ENCODE measurements at regions not wholly inside any gene's neighbourhood (a gene's known extent, or its start where the extent isn't known, plus 50 kb on each side); places are given as distances from the start of the nearest gene placed in this dataset.

- Mint-ChIP-seq H3K36me3 (ENCODE audit: insufficient read depth, unreplicated experiment) (no peaks in the 10 kb centered on the region), H3K27ac (ENCODE audit: unreplicated experiment) (no peak overlapping the region), H3K4me3 (ENCODE audit: unreplicated experiment) (no peak overlapping the region), H3K9me3 (ENCODE audit: unreplicated experiment) (no peaks in the 10 kb centered on the region), H3K4me1 (ENCODE audit: low read depth, unreplicated experiment) (peaks cover 45% of the 10 kb centered on the region), H3K27me3 (ENCODE audit: insufficient read depth, unreplicated experiment) (no peaks in the 10 kb centered on the region)
- peaks cover 31% of the 10 kb centered on the region for H3K4me1 ChIP-seq
- BruUV-seq (replicated peaks) = no TSS peak
- H3K4me3 ChIP-seq (ENCODE audit: low read depth, low read length) = no peak overlapping the region
- H3K36me3 ChIP-seq (ENCODE audit: control insufficient read depth, insufficient read depth, low read length) = no peaks in the 10 kb centered on the region
- H3K27me3 ChIP-seq (replicated peaks; ENCODE audit: control insufficient read depth, insufficient read depth, low read length) = no peaks in the 10 kb centered on the region
- intact Hi-C loops (cut with micrococcal nuclease; ENCODE audit: unreplicated experiment) = loop anchor here (1.0 kb wide), 1 partner anchor 10 kb away; no protein-coding TSS in a partner anchor
- POLR2A ChIA-PET = interaction anchor here (0.7 to 1.1 kb wide), 2 partner anchors 94 to 233 kb away, joined by 8 to 12 read pairs; no protein-coding TSS in a partner anchor
- no peaks in the 10 kb centered on the region for H3K9me3 ChIP-seq
- CTCF ChIA-PET = interaction anchor here (0.5 to 1.4 kb wide), 7 partner anchors 10 to 936 kb away, joined by 3 to 5 read pairs (median 3); no protein-coding TSS in a partner anchor
- DNase-seq = no peak
- TF ChIP-seq CTCF (IDR thresholded peaks at IDR 0.05; ENCODE audit: insufficient read depth in 1 of 2, low read depth in 1 of 2, low read length in 1 of 2, severe bottlenecking in 1 of 2, unreplicated experiment in 1 of 2) = no peak
Observed at GRCh38 chr20:51894201-51894600, 91.9 kb upstream of the SALL4 start.

DNA sequence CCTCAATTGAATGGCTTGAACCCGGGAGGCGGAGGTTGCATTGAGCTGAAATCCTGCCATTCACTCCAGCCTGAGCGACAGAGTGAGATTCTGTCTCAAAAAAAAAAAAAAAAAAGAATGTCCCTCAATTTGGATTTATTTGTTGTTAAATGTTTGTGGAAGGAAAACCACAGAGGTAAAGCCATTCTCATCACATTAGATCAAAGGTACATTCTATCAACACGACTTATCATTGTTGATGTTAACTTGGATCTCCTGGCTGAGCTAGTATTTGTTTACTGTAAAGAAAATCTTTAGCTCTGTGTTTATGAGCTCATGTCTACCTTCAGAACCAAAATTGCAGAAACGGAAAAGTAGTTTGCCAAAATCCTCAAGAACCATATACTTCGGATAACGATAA, 91.4 kb upstream of the SALL4 start:
- H3K36me3 Mint-ChIP-seq (ENCODE audit: insufficient read depth, unreplicated experiment) = no peaks in the 10 kb centered on the region
- BruUV-seq (replicated peaks) = no TSS peak
- no peaks in the 10 kb centered on the region for H3K27me3 Mint-ChIP-seq (ENCODE audit: insufficient read depth, unreplicated experiment)
- H3K9me3 Mint-ChIP-seq (ENCODE audit: unreplicated experiment) = no peaks in the 10 kb centered on the region
- POLR2A ChIA-PET = interaction anchor here (0.7 to 1.1 kb wide), 2 partner anchors 93 to 233 kb away, joined by 8 to 12 read pairs; no protein-coding TSS in a partner anchor
- CTCF ChIA-PET = interaction anchor here (0.6 to 1.4 kb wide), 4 partner anchors 10 to 93 kb away, joined by 3 to 5 read pairs (median 4); no protein-coding TSS in a partner anchor
- no peaks in the 10 kb centered on the region for H3K9me3 ChIP-seq
- peaks cover 35% of the 10 kb centered on the region for H3K4me1 ChIP-seq
- no peak overlapping the region for H3K4me3 ChIP-seq (ENCODE audit: low read depth, low read length)
- no peak for DNase-seq
- intact Hi-C loops (cut with micrococcal nuclease; ENCODE audit: unreplicated experiment) = loop anchor here (1.0 kb wide), 1 partner anchor 11 kb away; no protein-coding TSS in a partner anchor
- H3K4me3 Mint-ChIP-seq (ENCODE audit: unreplicated experiment) = no peak overlapping the region
- peaks cover 43% of the 10 kb centered on the region for H3K4me1 Mint-ChIP-seq (ENCODE audit: low read depth, unreplicated experiment)
- TF ChIP-seq CTCF (IDR thresholded peaks at IDR 0.05; ENCODE audit: insufficient read depth in 1 of 2, low read depth in 1 of 2, low read length in 1 of 2, severe bottlenecking in 1 of 2, unreplicated experiment in 1 of 2) = no peak
- peak overlapping the region; percentile 1 for H3K27ac Mint-ChIP-seq (ENCODE audit: unreplicated experiment)
- H3K36me3 ChIP-seq (ENCODE audit: control insufficient read depth, insufficient read depth, low read length) = no peaks in the 10 kb centered on the region
- H3K27me3 ChIP-seq (replicated peaks; ENCODE audit: control insufficient read depth, insufficient read depth, low read length) = no peaks in the 10 kb centered on the region

DNA sequence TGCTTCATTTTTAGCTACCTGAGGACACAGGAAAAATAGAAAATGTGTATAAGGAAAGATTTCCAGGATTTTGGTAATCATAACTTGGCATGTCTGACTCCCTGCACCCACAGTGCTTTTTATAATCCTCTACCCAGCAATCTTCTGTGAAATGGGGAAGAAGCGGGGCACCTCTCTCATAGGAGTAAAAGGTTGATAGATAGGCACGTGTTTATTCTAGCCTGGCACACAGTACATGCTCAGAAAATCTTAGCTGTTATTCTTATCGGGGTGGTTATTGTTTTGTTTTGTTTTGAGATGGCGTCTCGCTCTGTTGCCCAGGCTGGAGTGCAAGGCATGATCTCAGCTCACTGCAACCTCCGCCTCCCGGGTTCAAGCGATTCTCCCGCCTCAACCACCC, 87.7 kb upstream of the SALL4 start:
- ChIA-PET CTCF (interaction anchor here (0.5 to 1.8 kb wide), 7 partner anchors 11 to 193 kb away, joined by 3 to 8 read pairs (median 4); partner anchors contain the start of gene ATP9A), POLR2A (interaction anchor here (0.6 to 0.7 kb wide), 2 partner anchors 45 to 60 kb away, joined by 3 read pairs; no protein-coding TSS in a partner anchor)
- DNase-seq = no peak
- Mint-ChIP-seq H3K4me1 (ENCODE audit: low read depth, unreplicated experiment) (peaks cover 51% of the 10 kb centered on the region), H3K4me3 (ENCODE audit: unreplicated experiment) (peak overlapping the region; percentile 66), H3K27ac (ENCODE audit: unreplicated experiment) (peak overlapping the region; percentile 77), H3K36me3 (ENCODE audit: insufficient read depth, unreplicated experiment) (no peaks in the 10 kb centered on the region), H3K9me3 (ENCODE audit: unreplicated experiment) (no peaks in the 10 kb centered on the region), H3K27me3 (ENCODE audit: insufficient read depth, unreplicated experiment) (no peaks in the 10 kb centered on the region)
- peaks cover 56% of the 10 kb centered on the region for H3K4me1 ChIP-seq
- no peak for TF ChIP-seq CTCF (IDR thresholded peaks at IDR 0.05; ENCODE audit: insufficient read depth in 1 of 2, low read depth in 1 of 2, low read length in 1 of 2, severe bottlenecking in 1 of 2, unreplicated experiment in 1 of 2)
- H3K27me3 ChIP-seq (replicated peaks; ENCODE audit: control insufficient read depth, insufficient read depth, low read length) = no peaks in the 10 kb centered on the region
- no TSS peak for BruUV-seq (replicated peaks)
- H3K9me3 ChIP-seq = no peaks in the 10 kb centered on the region
- intact Hi-C loops (cut with micrococcal nuclease; ENCODE audit: unreplicated experiment) = no loop called here
- no peaks in the 10 kb centered on the region for H3K36me3 ChIP-seq (ENCODE audit: control insufficient read depth, insufficient read depth, low read length)
- no peak overlapping the region for H3K4me3 ChIP-seq (ENCODE audit: low read depth, low read length)

Data from Caco-2 (cell line).